SK-N-MC (cell line): ENCODE measurements at regions not wholly inside any gene's neighbourhood (a gene's known extent, or its start where the extent isn't known, plus 50 kb on each side); places are given as distances from the start of the nearest gene placed in this dataset.

Experiments used
- EZH2 ChIP-seq: fragments of 200-600 bp; sonication (generic); IDR thresholded peaks from one replicate; pipeline ENCODE4 v1.6.1; 2017; ENCODE audit warnings: antibody characterized with exemption
- FOXP2 ChIP-seq: optimal IDR thresholded peaks from 2 replicates; pipeline ENCODE3; 2011; ENCODE audit warnings: mild to moderate bottlenecking, moderate library complexity; ENCODE audit not compliant: insufficient read depth; ENCODE audit errors: extremely low read length, control extremely low read depth
- POLR2AphosphoS5 ChIP-seq: IDR thresholded peaks from 2 replicates; pipeline ENCODE4 v1.6.1; 2012; ENCODE audit warnings: mild to moderate bottlenecking, low read depth, low read length, borderline replicate concordance

DNA sequence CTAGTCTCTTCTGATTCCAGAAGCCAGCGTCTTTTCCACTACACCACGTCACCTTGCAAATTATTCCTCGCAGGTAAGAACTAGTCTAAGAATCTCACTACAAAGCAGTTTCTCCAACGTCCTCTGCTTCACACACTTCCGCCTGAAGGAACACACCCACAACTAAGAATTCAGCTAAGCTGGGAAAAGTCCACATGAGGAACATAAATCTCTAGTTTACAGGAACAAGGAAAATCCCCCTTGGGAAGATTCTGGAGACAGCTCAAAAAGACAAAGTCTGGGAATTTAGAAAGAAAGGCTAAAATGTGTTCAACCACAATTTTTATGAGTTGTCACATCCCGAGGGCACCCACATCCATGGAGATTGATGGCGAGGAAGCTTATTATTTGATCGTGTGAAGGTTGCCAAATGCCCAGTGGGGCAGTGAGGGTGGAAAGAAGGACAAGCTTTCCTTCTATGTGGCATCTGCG lies 780.2 kb upstream of the TBX3 start:
- TF ChIP-seq FOXP2 (no peak), POLR2AphosphoS5 (no peak), EZH2 (no peak)
